NCI-H2171 treated with DMSO at 0.1 percent for 48 hours (cell line): ENCODE measurements at regions not wholly inside any gene's neighbourhood (a gene's known extent, or its start where the extent isn't known, plus 50 kb on each side); places are given as distances from the start of the nearest gene placed in this dataset.
"Not testable (repeated sequence)": the region's sequence is repeated elsewhere in the genome, so short reads cannot be mapped to it uniquely, and the experiment has no call there.

Source experiments
- DNase-seq: peaks from one replicate; lab custom pipeline; 2025; lab: John Stamatoyannopoulos, UW

DNA sequence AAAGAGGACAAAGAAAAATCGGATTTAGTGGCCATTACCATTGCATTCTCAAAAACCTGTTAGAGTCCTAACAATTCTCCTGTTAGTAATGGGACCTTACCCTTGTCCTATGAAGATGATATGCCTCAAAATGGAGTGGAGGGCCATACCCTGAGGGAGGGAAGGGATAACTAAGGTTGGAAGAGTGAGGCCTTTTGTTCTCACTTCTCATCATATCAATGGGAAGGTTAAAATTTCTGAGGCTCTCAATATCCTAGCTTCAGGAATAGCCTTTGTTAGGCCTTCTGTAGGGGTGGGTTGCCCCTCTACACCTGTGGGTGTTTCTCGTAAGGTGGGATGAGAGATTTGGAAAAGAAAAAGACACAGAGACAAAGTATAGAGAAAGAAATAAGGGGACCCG lies 109.4 kb upstream of the SGIP1 start:
- DNase-seq, result not testable (repeated sequence)

DNA sequence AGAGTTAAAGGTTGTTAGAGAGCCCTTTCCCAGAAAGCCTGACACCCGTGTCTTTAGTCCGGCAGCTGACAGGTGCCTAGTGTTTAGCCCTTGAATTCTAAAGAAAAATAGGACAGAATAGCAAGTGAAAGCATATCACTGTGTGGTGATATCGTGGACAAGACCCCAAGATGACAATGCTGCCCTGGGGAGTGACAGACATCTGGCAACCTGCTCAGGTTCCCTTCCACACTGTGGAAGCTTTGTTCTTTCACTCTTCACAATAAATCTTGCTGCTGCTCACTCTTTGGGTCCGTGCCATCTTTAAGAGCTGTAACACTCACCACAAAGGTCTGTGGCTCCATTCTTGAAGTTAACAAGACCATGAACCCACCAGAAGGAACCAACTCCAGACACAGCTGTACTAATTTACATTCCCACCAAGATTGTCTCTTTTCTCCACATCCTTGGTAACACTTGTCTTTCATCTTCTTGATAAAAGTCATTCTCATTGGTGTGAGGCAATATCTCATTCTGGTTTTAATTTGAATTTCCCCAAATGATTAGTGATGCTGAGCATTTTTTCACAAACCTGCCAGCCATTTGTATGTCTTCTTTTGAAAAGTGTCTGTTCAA lies 107.6 kb upstream of the SGIP1 start:
- peak; percentile 20 for DNase-seq

DNA sequence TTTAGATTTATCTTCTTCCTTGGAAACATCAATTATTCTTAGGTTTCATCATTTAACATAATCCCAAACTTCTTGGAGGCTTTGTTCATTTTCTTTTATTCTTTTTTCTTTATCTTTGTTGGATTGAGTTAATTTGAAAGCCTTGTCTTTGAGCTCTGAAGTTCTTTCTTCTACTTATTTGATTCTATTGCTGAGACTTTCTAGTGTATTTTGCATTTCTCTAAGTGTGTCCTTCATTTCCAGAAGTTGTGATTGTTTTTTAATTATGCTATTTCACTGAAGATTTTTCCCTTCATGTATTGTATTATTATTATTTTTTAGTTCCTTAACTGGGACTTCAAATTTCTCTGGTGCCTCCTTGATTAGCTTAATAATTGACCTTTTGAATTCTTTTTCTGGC lies 103.1 kb upstream of the SGIP1 start:
- DNase-seq, result not testable (repeated sequence)

DNA sequence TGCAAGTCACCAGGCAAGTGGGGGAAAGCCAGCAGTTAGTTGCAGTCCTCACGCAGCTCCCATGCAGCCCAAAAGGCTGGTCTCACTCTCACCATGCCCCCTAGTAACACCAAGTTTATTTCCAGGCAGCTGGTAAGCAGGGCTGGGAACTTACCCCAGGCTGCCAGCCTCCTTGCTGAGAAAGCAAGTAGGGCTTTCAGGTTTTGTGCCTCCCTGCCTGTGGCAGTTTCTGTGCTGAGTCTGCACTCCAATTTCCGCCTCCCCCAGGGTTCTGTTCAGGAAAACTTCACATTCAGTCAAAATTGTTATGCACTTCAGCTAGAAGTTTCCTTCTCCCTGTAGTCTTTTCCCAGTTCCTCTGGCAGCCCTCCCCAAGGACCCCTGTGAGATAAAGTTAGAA lies 102.0 kb upstream of the SGIP1 start:
- DNase-seq, result no peak

DNA sequence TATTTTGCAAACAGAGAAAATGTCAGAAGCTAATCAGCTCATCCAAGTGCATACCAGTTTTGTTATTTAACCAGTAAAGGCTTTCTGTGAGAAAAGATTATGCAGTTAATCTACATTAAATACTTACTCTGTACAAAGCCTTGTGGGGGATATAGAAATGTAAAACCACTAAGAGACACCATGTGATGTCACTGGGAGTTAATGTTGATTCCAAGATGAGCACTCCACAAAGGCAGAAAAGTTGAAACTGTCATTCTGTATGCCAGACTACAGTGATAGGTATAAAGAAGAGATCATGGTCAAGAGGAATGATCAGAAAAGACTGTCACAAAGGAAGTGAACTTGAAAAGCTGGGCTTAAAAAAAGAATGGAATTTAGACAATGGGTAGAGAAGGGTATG lies 100.3 kb upstream of the SGIP1 start:
- no peak for DNase-seq

DNA sequence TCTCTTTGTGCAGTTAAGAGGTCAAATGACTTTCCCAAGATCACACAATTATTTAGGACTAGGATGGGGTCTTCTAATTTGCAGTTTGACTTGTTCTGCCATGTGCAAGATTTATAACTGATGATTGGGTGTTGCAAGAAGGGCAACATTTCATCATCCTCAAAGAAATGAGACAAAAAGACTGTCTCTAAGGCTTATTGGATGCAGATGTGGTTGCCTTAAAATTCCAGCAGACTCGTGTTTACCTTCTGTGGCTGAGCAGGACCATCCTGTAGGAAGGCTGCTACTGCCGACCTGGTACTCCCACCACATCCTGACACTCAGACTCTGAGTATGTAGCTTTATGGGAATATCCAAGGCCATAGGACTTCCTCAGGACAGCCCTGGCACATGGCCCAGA lies 99.9 kb upstream of the SGIP1 start:
- DNase-seq, result no peak

- DNase-seq, result no peak
Observed at GRCh38 chr1:66435541-66435940, 98.4 kb upstream of the SGIP1 start.

- no peak for DNase-seq
Observed at GRCh38 chr1:66436378-66437135, 97.4 kb upstream of the SGIP1 start.

- DNase-seq, result no peak
Observed at GRCh38 chr1:66437136-66437401, 96.9 kb upstream of the SGIP1 start.

- no peak for DNase-seq
Observed at GRCh38 chr1:66438062-66438461, 95.9 kb upstream of the SGIP1 start.

- no peak for DNase-seq
Observed at GRCh38 chr1:66438501-66438900, 95.5 kb upstream of the SGIP1 start.

- no peak for DNase-seq
Observed at GRCh38 chr1:66439031-66439740, 94.8 kb upstream of the SGIP1 start.

DNA sequence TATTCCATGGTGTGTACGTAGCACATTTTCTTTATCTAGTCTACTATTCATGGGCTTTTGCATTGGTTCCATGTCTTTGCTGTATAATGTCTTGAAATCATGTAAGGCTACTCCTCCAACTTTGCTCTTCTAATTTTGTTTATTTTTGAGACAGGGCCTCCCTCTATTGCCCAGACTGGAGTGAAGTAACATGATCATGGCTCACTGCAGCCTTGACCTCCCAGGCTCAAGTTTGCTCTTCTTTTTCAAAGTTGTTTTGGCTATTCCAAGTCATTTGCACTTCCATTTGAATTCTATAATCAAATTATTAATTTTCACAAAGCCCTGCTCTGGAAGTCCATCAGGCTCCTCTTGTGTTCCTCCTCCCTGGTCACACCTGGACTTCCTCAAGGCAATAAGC lies 90.2 kb upstream of the SGIP1 start:
- no peak for DNase-seq

- DNase-seq, result no peak
Observed at GRCh38 chr1:66444438-66445265, 89.3 kb upstream of the SGIP1 start.

GRCh38 chr1:66445492-66446181 lies 88.3 kb upstream of the SGIP1 start:
- no peak for DNase-seq

DNA sequence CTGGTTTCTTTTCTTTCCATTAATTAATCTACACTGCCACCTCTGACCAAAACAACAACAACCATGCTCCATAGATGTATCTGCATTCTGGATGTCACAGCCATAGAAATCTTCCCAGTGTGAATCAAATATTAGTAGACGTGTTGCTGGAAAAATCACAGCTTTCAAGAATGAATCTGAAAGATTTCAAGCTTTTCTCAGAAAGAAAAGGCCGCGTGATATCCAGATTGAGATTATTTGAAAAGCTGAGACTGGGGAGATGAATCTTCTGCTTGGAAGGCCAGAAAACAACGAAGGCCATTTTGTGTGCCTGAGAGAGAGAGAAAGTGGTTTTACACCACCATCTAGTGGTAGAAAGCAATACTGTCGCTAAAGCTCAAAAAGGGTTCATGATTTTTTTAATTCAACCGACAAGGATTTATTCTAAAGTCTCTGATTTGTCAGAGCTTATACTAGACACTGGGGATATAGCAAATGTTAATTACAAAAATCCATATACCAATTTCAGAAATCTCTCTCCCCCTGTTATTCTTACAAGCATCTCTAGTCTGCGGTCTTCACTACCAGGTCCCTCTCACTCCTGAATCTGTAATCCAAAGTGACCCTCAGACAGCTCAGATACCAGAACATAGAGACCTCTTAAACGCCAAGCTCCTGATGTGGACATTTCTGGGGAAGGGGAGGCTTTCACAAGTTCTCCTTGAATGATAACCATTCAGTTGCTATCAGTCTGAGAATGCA lies 87.5 kb upstream of the SGIP1 start:
- DNase-seq, result peak; percentile 73

- DNase-seq, result no peak
Observed at GRCh38 chr1:66450043-66450514, 83.9 kb upstream of the SGIP1 start.

DNA sequence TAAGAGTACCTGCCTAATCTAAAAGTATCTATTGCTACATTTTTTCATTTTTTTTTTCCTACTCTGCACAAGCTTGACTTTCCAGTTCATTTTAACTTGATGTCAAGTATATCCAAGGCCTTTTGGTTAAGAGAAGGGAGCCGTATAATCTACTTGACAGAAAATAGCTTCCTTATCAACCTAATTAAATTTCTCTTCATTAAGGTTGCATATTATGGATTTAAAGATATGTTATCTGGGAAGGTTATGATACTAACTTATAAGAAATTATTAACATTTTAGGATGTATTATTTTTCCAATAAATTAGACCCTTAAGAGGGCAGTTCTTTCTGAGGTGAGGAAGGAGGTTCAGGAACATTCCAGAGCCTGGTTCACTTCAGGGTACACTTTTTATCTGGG lies 83.1 kb upstream of the SGIP1 start:
- no peak for DNase-seq

DNA sequence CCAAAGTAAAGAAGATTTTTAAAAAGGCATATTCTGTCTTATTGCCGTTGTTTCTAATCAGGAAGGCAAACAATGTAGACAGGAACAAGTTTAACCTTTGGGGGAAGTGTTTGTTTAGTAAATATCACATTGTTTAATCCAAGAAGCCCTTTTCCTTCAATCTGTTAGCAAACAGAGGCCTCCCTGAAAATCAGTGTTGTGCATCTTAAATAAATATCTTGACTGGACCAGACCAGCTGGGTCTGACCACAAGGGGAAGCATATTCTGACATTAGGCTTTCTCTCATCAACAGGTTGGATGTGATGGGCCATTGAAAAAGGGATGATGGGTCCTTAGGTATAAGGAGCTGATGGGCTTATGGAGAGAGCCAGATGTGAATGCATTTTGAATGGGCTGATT lies 81.8 kb upstream of the SGIP1 start:
- no peak for DNase-seq

DNA sequence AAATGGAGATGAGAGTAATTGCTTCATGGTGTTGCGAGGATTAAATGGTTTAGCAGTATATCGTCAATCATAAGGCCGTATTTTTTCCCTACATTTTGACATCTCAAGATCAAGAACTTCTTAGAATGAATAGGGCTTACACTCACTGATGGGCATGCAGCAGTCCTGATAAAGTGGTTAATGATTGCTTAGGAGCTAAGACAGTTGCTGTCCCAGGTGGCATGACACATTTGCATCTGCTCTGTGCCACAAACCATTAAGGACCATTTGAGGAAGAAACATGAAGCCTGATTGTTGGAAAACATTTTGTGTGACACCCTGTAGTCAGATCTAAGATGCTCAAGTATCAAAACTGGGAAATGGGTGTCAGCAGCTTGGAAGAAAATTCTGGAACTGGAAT lies 81.0 kb upstream of the SGIP1 start:
- DNase-seq, result no peak

DNA sequence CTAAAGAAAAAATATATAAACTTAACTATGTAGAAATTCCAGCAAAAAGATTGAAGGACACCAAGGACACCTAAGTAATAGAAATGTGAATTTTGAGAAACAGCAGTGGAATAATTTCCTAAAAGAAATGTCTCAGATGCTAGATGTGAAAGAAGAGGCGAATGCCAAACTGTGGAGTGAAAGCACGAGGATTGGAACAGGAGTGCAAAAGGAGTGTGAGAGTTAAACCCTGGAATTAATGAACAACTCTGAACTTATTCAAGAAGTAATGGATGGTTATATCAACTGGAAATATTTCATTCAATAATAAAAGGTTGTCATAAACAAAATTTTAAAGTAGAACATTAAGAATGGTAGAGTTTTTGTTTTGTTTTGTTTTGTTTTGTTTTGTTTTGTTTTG lies 78.5 kb upstream of the SGIP1 start:
- no peak for DNase-seq
